ENCODE measurements at regions not wholly inside any gene's neighbourhood (a gene's known extent, or its start where the extent isn't known, plus 50 kb on each side); places are given as distances from the start of the nearest gene placed in this dataset.

- DNase-seq (ENCODE audit: low read depth in 4 of 4, low spot score in 1 of 4) = no peak
Measured at GRCh38 chr6:16857969-16858592, 96.8 kb upstream of the ATXN1 start.

- no peak for DNase-seq (ENCODE audit: low read depth in 4 of 4, low spot score in 1 of 4)
Measured at GRCh38 chr6:16855460-16855859, 94.2 kb upstream of the ATXN1 start.

DNA sequence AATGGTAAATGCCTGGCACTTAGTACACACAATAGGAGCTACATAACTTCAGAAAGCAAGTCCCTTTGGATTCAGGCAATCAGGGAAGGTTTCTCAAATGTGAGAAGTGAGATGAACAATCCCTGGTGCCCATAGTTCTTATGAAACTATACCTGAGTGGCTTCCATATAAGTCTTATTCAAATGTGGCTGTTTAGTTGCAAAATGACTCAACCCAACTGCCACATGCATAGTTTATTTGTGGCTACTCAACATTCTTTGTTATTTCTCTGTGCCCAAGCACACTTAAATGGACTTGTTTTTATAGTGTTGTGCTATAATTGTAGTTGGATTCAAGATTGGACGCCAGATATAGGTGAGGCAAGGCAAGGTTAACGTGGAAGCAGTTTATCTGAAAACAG, 93.7 kb upstream of the ATXN1 start:
- no peak for DNase-seq (ENCODE audit: low read depth in 4 of 4, low spot score in 1 of 4)

DNA sequence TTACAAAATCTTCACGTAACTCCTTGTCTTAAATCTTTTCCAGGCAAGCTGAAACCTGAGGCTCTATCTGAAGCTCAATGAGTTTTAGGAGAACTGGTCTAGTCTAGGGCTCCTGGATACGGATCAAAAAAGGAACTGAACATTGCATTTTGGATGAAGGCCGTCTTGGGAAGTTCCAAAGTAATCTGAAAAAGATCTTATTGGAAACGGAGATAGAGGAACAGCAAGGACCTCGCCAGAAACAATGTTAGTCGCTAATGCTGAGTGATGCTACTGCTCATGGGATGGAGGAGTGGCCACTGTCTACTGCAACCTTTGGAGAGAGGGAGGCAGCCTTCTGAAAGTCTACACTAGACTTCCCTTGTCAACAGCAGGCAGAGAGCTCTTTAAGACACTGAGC, 91.4 kb upstream of the ATXN1 start:
- no peak for DNase-seq (ENCODE audit: low read depth in 4 of 4, low spot score in 1 of 4)

DNA sequence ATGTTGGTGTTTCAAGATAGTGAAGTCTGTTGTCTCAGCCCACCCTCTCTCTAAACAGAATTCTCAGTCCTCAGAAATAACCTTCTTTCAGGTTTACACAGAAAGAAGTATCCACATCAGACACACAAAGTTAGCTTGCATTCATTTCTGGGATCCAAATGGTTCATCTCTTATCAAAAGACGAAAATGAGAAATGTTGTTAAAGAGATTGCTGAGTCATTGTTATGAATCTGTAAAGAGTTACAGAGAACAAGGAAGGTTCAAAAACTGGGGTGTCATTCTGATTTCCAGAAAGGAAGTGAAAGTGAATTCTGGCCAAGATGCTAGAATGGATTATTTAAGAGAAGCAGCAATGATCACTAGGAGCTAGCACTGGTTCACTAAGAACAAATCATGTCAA, 90.5 kb upstream of the ATXN1 start:
- no peak for DNase-seq (ENCODE audit: low read depth in 4 of 4, low spot score in 1 of 4)

- no peak for DNase-seq (ENCODE audit: low read depth in 4 of 4, low spot score in 1 of 4)
Measured at GRCh38 chr6:16851044-16851540, 89.8 kb upstream of the ATXN1 start.

DNA sequence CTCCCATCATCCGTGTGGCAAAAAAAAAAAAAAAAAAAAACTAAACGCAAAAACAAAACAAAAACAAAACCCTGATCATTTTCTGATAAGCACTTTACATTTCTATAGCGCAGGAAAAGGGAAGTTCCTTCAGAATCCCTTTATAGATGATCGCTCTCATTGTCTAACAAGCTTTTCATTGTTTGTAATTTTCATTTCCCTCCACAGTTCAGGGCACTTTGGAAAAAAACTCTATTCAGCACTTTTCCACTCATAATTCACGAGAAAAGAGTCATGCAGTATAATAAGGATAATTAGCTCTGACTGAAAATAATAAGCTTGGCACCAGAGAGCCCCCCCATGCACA, 89.4 kb upstream of the ATXN1 start:
- DNase-seq (ENCODE audit: low read depth in 4 of 4, low spot score in 1 of 4) = no peak

- no peak for DNase-seq (ENCODE audit: low read depth in 4 of 4, low spot score in 1 of 4)
Measured at GRCh38 chr6:16849988-16850680, 88.9 kb upstream of the ATXN1 start.

GRCh38 chr6:16849280-16849987, 88.2 kb upstream of the ATXN1 start:
- no peak for DNase-seq (ENCODE audit: low read depth in 4 of 4, low spot score in 1 of 4)

GRCh38 chr6:16846399-16846778, 85.1 kb upstream of the ATXN1 start:
- DNase-seq (ENCODE audit: low read depth in 4 of 4, low spot score in 1 of 4) = no peak

GRCh38 chr6:16844183-16844582, 82.9 kb upstream of the ATXN1 start:
- no peak for DNase-seq (ENCODE audit: low read depth in 4 of 4, low spot score in 1 of 4)

DNA sequence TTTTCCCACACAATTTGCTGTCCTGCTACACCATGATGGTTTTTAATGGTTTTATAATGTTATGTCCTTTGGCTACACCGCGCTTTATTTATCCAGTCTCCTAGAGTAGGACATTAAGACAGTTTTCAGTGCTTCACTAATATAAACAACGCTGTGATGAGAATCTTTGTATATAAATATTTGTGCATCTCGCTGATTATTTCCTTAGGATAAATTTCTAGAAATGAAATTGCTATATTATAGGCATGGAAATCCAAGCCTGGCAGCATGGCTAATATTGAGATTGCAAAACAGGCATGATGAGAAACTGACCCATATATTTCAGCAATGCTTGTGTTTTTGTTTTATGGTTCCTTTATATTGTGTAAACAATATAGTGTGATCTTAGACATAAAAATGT, 81.4 kb upstream of the ATXN1 start:
- DNase-seq (ENCODE audit: low read depth in 4 of 4, low spot score in 1 of 4) = no peak

DNA sequence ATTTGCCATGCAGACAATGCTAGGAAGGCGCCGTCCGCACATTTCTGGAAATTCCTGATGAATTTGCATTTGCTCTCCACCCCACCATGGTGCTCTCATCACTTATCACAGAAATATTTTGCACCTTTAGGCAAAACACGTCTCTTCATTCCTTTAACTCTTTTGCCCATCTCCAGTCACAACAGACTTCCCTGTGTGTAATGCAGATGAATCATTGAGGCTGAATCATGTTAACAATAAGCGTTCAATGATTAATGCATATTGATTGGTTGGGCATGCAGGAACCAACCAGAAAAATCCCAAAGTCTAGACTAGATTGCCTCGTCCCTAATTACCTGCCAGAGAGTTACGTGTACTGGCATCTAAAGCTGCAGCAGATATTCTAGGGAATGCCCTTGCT, 80.0 kb upstream of the ATXN1 start:
- DNase-seq (ENCODE audit: low read depth in 4 of 4, low spot score in 1 of 4) = no peak

DNA sequence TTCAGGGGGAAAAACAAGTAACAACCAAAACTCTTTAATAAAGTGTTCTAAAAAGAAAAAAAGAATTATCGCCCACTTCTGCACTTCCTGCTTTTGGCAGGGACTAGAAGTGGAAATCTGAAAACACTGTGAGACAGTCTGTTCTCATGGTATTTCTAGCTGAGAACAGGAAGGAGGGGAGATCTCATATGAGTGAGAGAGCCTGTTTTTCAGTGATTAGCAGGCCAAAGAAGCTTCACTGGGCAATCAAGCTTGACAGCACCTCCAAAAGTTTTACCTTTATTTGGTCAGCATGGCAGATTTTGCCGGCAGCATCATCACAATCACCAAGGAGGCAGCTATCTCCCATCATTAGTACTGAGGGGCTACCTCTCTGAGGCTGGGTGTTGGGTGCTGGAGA, 79.5 kb upstream of the ATXN1 start:
- no peak for DNase-seq (ENCODE audit: low read depth in 4 of 4, low spot score in 1 of 4)

- no peak for DNase-seq (ENCODE audit: low read depth in 4 of 4, low spot score in 1 of 4)
Measured at GRCh38 chr6:16840291-16840690, 79.0 kb upstream of the ATXN1 start.

GRCh38 chr6:16839631-16840179, 78.4 kb upstream of the ATXN1 start:
- no peak for DNase-seq (ENCODE audit: low read depth in 4 of 4, low spot score in 1 of 4)

DNA sequence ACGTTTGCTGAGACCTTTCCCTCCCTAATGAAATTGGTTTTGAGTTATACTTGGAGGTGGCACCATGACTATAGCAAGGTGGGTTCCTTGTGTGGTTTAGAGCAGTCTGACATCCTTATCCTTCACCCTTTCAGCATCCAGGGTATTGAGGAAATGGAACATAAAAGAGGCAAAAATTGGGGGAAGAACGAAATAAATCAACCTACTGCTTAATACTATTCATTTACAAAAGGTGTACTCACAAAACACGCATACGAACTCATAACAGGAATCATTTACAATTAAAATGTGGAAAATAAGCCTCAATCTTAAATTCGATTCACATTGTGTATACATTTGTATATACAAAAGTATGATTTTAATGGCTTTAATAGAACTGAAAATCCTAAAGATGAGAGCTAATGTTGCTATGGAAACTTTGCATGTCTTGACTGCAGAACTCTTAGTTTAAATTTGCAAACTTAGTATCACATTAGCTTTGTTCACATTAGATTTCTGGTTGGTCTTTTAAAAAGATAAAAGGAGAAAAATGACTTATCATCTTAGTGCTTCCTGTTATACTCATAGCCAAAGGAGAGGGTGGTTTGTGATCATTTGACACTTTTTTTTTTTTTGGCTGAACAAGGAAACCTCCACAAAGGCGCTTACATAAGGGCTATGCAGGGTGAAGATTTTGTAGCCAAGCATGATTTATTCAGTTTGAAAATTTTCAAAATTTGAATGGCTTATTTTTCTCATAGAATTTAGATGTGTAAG, 76.1 kb upstream of the ATXN1 start:
- no peak for DNase-seq (ENCODE audit: low read depth in 4 of 4, low spot score in 1 of 4)

- no peak for DNase-seq (ENCODE audit: low read depth in 4 of 4, low spot score in 1 of 4)
Measured at GRCh38 chr6:16836144-16836981, 75.1 kb upstream of the ATXN1 start.

DNA sequence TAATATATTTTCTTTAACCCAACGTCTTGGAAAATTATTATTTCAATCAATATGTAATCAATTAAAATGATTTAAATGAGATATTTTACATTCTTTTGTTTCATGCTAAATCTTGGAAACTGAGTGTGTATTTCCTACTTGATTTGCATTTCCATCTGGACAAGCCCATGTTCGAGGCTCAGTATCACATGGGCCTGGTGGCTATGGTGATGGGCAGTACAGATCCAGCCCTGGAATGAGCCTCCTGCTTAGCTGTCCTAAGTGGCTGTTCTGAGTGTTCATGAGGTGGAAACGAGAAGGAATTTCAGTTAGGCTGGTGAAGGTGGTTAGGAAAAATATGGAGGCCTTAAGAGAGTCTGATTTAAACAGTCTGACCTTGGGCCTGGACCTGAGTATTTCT, 73.0 kb upstream of the ATXN1 start:
- DNase-seq (ENCODE audit: low read depth in 4 of 4, low spot score in 1 of 4) = no peak

DNA sequence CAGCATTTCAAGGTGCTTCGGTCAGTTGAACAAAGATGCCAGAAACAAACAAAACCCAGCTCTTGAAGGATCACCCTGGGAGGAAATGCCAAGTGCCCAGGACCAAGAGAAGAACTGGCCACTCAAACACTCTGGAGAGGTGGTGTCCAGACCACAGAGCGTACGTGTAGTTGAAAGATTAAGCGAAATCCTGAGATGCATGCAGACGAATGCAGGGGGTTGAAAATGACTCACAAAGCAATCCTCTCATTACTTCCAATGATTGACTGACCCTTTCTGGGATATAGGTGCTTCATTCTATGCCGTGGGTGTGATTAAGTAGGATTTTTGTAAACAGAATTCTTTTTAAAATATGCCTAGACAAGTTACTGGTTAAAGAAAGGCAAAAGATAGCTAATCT, 71.5 kb upstream of the ATXN1 start:
- DNase-seq (ENCODE audit: low read depth in 4 of 4, low spot score in 1 of 4) = no peak

Measured in stimulated activated CD4-positive, alpha-beta T cell treated with anti-CD3 and anti-CD28 coated beads, Interleukin-1b, Interleukin-23, amount 100 ng/mL, for 24 hours (primary cell).